HepG2 (cell line): ENCODE measurements at regions not wholly inside any gene's neighbourhood (a gene's known extent, or its start where the extent isn't known, plus 50 kb on each side); places are given as distances from the start of the nearest gene placed in this dataset.

ENCODE experiments used
- ATAC-seq: fragments of 200-7000 bp; cut with Tn5 transposase; 3 replicates; pipeline ENCODE4 v1.9.1; 2020; ENCODE audit warnings: mild to moderate bottlenecking, moderate library complexity
- BruUV-seq: library from RNA; stranded (reverse); fragments of 400-500 nt; replicated peaks from 2 replicates; lab custom pipeline; 2021; lab: Mats Ljungman, UMichigan
- CTCF ChIA-PET: fragments of 300-600 bp; formaldehyde crosslinking; extraction: SDS; loops from one replicate; lab custom pipeline; 2021; ENCODE audit warnings: low total read pairs, inconsistent platforms, low intra/inter-chr PET ratio; lab: Yijun Ruan, JAX
- POLR2A ChIA-PET: fragments of 350-600 bp; sonication (Branson Sonifier 250); formaldehyde crosslinking; loops from one replicate; lab custom pipeline; 2020; ENCODE audit warnings: antibody characterized with exemption, inconsistent platforms; lab: Yijun Ruan, JAX
- DNase-seq: peaks from one replicate; pipeline ENCODE4 v3.0.0-alpha.2; 2015; ENCODE audit warnings: low spot score
- FAIRE-seq: peaks from 3 replicates; lab custom pipeline; 2011; peaks lifted over from hg19 to GRCh38; lab: Jason Lieb, UNC
- H2AFZ ChIP-seq: one replicate; pipeline ENCODE4 v1.6.1; 2011; ENCODE audit warnings: low read length, inconsistent platforms
- H3K27ac ChIP-seq: fragments of 300-600 bp; 3 replicates; pipeline ENCODE4 v1.8.0; 2011; ENCODE audit warnings: mixed run types, mild to moderate bottlenecking, mixed read lengths, low read length, inconsistent platforms; ENCODE audit not compliant: insufficient read depth; ENCODE audit errors: extremely low read length
- H3K27me3 ChIP-seq, 2 experiments: fragments of 200-600 bp in 1 of 2; 2 replicates in 1 of 2; 3 replicates in 1 of 2; pipeline versions ENCODE4 v1.6.0 to v1.8.0; 2011; ENCODE audit warnings: low read length in 2 of 2, mild to moderate bottlenecking in 2 of 2, moderate library complexity in 2 of 2, inconsistent platforms in 1 of 2; ENCODE audit not compliant: insufficient read depth in 2 of 2, control insufficient read depth in 1 of 2
- H3K36me3 ChIP-seq, 2 experiments: fragments of 200-600 bp in 1 of 2; replicated peaks in 1 of 2; 2 replicates in 1 of 2; 3 replicates in 1 of 2; pipeline versions ENCODE4 v1.5.1 to v1.8.0; 2011; ENCODE audit warnings: low read length in 2 of 2, inconsistent platforms in 1 of 2; ENCODE audit not compliant: insufficient read depth in 2 of 2, control insufficient read depth in 1 of 2
- H3K4me1 ChIP-seq: 2 replicates; pipeline ENCODE4 v1.5.1; 2012; ENCODE audit warnings: low read length, inconsistent platforms; ENCODE audit not compliant: insufficient read depth
- H3K4me2 ChIP-seq: 2 replicates; pipeline ENCODE4 v1.6.0; 2011; ENCODE audit warnings: low read depth, low read length, inconsistent platforms
- H3K4me3 ChIP-seq, 3 experiments: fragments of 200-600 bp in 1 of 3; sonication (generic), shearing (Covaris generic) in 1 of 3; replicated peaks in 1 of 3; 2 replicates each; pipeline ENCODE4 v1.5.1; 2011 to 2016; ENCODE audit warnings: low read length in 3 of 3, inconsistent platforms in 2 of 3, low read depth in 2 of 3, mild to moderate bottlenecking in 2 of 3, control low read depth in 1 of 3, mixed read lengths in 1 of 3; ENCODE audit not compliant: insufficient read depth in 1 of 3
- H3K79me2 ChIP-seq: one replicate; pipeline ENCODE4 v1.6.1; 2011; ENCODE audit warnings: low read length, inconsistent platforms; ENCODE audit not compliant: insufficient read depth
- H3K9ac ChIP-seq: 2 replicates; pipeline ENCODE4 v1.6.0; 2011; ENCODE audit warnings: mild to moderate bottlenecking, low read depth, low read length, inconsistent platforms; ENCODE audit not compliant: insufficient read depth
- H3K9me3 ChIP-seq: 2 replicates; pipeline ENCODE4 v1.5.1; 2012; ENCODE audit warnings: mild to moderate bottlenecking, low read length
- H4K20me1 ChIP-seq: 2 replicates; pipeline ENCODE4 v1.6.0; 2011; ENCODE audit warnings: inconsistent platforms, mild to moderate bottlenecking, low read length, moderate library complexity; ENCODE audit not compliant: insufficient read depth
- CHCHD3 ChIP-seq: sonication (generic); formaldehyde crosslinking; IDR thresholded peaks from 2 replicates; pipeline ENCODE4 v1.8.0; 2022; ENCODE audit warnings: mild to moderate bottlenecking, missing genetic modification reagents, moderate library complexity
- FOXC1 ChIP-seq: sonication (generic); formaldehyde crosslinking; IDR thresholded peaks from 2 replicates; pipeline ENCODE4 v1.8.0; 2022; ENCODE audit warnings: mild to moderate bottlenecking, missing genetic modification reagents, borderline replicate concordance
- GATAD1 ChIP-seq: IDR thresholded peaks from 2 replicates; pipeline ENCODE4 v1.6.1; 2016; ENCODE audit warnings: missing genetic modification reagents, missing compliant biosample characterization
- HNF4G ChIP-seq, 2 experiments: sonication (generic) in 1 of 2; formaldehyde crosslinking in 1 of 2; IDR thresholded peaks; 2 replicates each; pipeline versions ENCODE4 v1.4.0 to v1.6.1; 2011 to 2020; ENCODE audit warnings: borderline replicate concordance in 2 of 2, low read depth in 2 of 2, mild to moderate bottlenecking in 2 of 2, low read length in 1 of 2, missing genetic modification reagents in 1 of 2, moderate library complexity in 1 of 2
- NFE2L1 ChIP-seq: sonication (generic); formaldehyde crosslinking; IDR thresholded peaks from 2 replicates; pipeline ENCODE4 v1.4.0; 2020; ENCODE audit warnings: missing genetic modification reagents, mild to moderate bottlenecking, borderline replicate concordance
- SPEN ChIP-seq: sonication (generic); formaldehyde crosslinking; IDR thresholded peaks from 2 replicates; pipeline ENCODE4 v1.5.1; 2020; ENCODE audit warnings: low read depth, mild to moderate bottlenecking, missing genetic modification reagents
- XBP1 ChIP-seq: sonication (generic); formaldehyde crosslinking; IDR thresholded peaks from 2 replicates; pipeline ENCODE4 v1.5.0; 2020; ENCODE audit warnings: missing genetic modification reagents
- YEATS4 ChIP-seq: sonication (generic); formaldehyde crosslinking; IDR thresholded peaks from 2 replicates; pipeline ENCODE4 v1.4.0; 2020; ENCODE audit warnings: missing genetic modification reagents, borderline replicate concordance
- ZBTB7B ChIP-seq: sonication (generic); formaldehyde crosslinking; IDR thresholded peaks from 2 replicates; pipeline ENCODE4 v1.4.0; 2020; ENCODE audit warnings: missing genetic modification reagents
- ZFP82 ChIP-seq: sonication (generic); formaldehyde crosslinking; IDR thresholded peaks from 2 replicates; pipeline ENCODE4 v1.5.1; 2020; ENCODE audit warnings: mild to moderate bottlenecking, missing genetic modification reagents, borderline replicate concordance
- ZNF552 ChIP-seq: sonication (generic); formaldehyde crosslinking; IDR thresholded peaks from 2 replicates; pipeline ENCODE4 v1.9.0; 2022; ENCODE audit warnings: missing genetic modification reagents, mild to moderate bottlenecking, borderline replicate concordance
- ZNF598 ChIP-seq: sonication (generic); formaldehyde crosslinking; IDR thresholded peaks from 2 replicates; pipeline ENCODE4 v1.5.1; 2020; ENCODE audit warnings: mild to moderate bottlenecking, missing genetic modification reagents, borderline replicate concordance
- WGBS: methylation state at CpG from one replicate; pipeline ENCODE4 v1.1.6; 2017; ENCODE audit warnings: low lambda C conversion rate; 5-methylcytosine and 5-hydroxymethylcytosine counted together
- in situ Hi-C: cut with HindIII; loops from 2 replicates; pipeline ENCODE4 v1.10.0; 2017; ENCODE audit warnings: low pct_unique_long_range_greater_than_20kb; ENCODE audit not compliant: extremely low pct_ligation_motif_present
- intact Hi-C: fragments of 100-400 bp; cut with micrococcal nuclease; formaldehyde crosslinking; loops from one replicate; pipeline ENCODE4 v1.10.0; 2022; ENCODE audit not compliant: unreplicated experiment
- TF ChIP-seq, protein P1 (sequence below): sonication (generic); formaldehyde crosslinking; IDR thresholded peaks from 2 replicates; pipeline ENCODE4 v1.8.0; 2022; ENCODE audit warnings: missing genetic modification reagents, mild to moderate bottlenecking, moderate library complexity, borderline replicate concordance
- TF ChIP-seq, protein P2 (sequence below): sonication (generic); formaldehyde crosslinking; IDR thresholded peaks from 2 replicates; pipeline ENCODE4 v1.5.0; 2020; ENCODE audit warnings: mild to moderate bottlenecking, missing genetic modification reagents, borderline replicate concordance
- TF ChIP-seq, protein P3 (sequence below): sonication (generic); formaldehyde crosslinking; IDR thresholded peaks from 2 replicates; pipeline ENCODE4 v1.4.0; 2020; ENCODE audit warnings: mild to moderate bottlenecking, missing genetic modification reagents
- TF ChIP-seq, protein P4 (sequence below): sonication (generic); formaldehyde crosslinking; IDR thresholded peaks from 2 replicates; pipeline ENCODE4 v1.8.1; 2023; ENCODE audit warnings: mild to moderate bottlenecking, missing genetic modification reagents
- TF ChIP-seq, protein P5 (sequence below): sonication (generic); formaldehyde crosslinking; IDR thresholded peaks from 2 replicates; pipeline ENCODE4 v1.5.0; 2020; ENCODE audit warnings: missing genetic modification reagents

DNA sequence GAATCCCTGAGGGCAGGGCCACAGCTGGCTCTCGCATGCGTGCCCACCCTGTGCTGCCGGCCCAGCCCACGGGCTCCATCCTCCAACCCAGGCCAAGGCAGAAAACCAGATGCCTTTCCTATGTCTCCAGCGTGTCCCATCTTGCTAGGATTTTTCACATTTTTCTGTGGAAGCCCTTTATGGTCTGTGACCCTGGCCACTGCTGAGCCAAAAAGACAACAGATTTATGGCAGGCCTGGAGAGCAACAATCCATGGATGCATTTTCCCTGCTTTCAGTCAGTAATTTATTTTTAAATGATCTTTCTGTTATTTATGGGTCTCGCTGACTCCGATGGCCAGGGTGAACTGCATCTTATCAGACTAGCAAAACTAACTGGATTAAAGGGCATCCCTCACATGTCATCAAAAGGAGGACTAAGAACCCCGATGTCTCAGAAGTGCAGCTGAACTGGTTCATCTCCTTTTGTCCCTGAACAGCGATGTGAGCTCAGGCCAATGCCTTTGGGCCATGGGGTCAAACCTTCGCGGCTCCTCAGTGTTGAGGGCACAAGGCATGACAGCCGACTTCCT, 346.0 kb downstream of the CYRIA start:
- WGBS = 78% methylated on average over 12 of the region's 12 CpGs
- in situ Hi-C loops = no loop called here
- no peak overlapping the region for H2AFZ ChIP-seq
- no peak overlapping the region for H3K4me2 ChIP-seq
- no peaks in the 10 kb centered on the region for H3K36me3 ChIP-seq
- no peaks in the 10 kb centered on the region for H4K20me1 ChIP-seq
- H3K27ac ChIP-seq = no peak overlapping the region
- H3K9ac ChIP-seq = no peak overlapping the region
- no peaks in the 10 kb centered on the region for H3K4me1 ChIP-seq
- FAIRE-seq = no peak
- ChIA-PET CTCF (no interaction called here), POLR2A (no interaction called here)
- no peaks in the 10 kb centered on the region for H3K9me3 ChIP-seq
- DNase-seq = no peak
- no peaks in the 10 kb centered on the region for H3K27me3 ChIP-seq
- no peaks in the 10 kb centered on the region for H3K79me2 ChIP-seq
- H3K4me3 ChIP-seq = no peak overlapping the region
- intact Hi-C loops = no loop called here
- no TSS peak for BruUV-seq
- no peak for ATAC-seq
- TF ChIP-seq, protein P1, sequence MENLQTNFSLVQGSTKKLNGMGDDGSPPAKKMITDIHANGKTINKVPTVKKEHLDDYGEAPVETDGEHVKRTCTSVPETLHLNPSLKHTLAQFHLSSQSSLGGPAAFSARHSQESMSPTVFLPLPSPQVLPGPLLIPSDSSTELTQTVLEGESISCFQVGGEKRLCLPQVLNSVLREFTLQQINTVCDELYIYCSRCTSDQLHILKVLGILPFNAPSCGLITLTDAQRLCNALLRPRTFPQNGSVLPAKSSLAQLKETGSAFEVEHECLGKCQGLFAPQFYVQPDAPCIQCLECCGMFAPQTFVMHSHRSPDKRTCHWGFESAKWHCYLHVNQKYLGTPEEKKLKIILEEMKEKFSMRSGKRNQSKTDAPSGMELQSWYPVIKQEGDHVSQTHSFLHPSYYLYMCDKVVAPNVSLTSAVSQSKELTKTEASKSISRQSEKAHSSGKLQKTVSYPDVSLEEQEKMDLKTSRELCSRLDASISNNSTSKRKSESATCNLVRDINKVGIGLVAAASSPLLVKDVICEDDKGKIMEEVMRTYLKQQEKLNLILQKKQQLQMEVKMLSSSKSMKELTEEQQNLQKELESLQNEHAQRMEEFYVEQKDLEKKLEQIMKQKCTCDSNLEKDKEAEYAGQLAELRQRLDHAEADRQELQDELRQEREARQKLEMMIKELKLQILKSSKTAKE (CRISPR knock-in tag) = no peak
- no peak for TF ChIP-seq NFE2L1 (CRISPR knock-in tag)
- TF ChIP-seq YEATS4 (CRISPR knock-in tag) = no peak
- TF ChIP-seq SPEN = no peak
- no peak for TF ChIP-seq ZFP82
- no peak for TF ChIP-seq ZNF552 (CRISPR knock-in tag)
- TF ChIP-seq, protein P2, sequence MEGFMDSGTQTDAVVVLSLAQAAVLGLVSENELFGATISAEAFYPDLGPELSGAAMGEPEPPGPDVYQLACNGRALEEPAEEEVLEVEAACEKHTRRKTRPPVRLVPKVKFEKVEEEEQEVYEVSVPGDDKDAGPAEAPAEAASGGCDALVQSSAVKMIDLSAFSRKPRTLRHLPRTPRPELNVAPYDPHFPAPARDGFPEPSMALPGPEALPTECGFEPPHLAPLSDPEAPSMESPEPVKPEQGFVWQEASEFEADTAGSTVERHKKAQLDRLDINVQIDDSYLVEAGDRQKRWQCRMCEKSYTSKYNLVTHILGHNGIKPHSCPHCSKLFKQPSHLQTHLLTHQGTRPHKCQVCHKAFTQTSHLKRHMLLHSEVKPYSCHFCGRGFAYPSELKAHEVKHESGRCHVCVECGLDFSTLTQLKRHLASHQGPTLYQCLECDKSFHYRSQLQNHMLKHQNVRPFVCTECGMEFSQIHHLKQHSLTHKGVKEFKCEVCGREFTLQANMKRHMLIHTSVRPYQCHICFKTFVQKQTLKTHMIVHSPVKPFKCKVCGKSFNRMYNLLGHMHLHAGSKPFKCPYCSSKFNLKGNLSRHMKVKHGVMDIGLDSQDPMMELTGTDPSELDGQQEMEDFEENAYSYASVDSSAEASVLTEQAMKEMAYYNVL (CRISPR knock-in tag) = no peak
- no peak for TF ChIP-seq XBP1 (CRISPR knock-in tag)
- TF ChIP-seq, protein P3, sequence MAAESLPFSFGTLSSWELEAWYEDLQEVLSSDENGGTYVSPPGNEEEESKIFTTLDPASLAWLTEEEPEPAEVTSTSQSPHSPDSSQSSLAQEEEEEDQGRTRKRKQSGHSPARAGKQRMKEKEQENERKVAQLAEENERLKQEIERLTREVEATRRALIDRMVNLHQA (CRISPR knock-in tag) = no peak
- TF ChIP-seq, protein P4, sequence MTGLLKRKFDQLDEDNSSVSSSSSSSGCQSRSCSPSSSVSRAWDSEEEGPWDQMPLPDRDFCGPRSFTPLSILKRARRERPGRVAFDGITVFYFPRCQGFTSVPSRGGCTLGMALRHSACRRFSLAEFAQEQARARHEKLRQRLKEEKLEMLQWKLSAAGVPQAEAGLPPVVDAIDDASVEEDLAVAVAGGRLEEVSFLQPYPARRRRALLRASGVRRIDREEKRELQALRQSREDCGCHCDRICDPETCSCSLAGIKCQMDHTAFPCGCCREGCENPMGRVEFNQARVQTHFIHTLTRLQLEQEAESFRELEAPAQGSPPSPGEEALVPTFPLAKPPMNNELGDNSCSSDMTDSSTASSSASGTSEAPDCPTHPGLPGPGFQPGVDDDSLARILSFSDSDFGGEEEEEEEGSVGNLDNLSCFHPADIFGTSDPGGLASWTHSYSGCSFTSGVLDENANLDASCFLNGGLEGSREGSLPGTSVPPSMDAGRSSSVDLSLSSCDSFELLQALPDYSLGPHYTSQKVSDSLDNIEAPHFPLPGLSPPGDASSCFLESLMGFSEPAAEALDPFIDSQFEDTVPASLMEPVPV (CRISPR knock-in tag) = no peak
- TF ChIP-seq ZNF598 (CRISPR knock-in tag) = no peak
- TF ChIP-seq HNF4G (IDR thresholded peaks at IDR 0.05; ENCODE audit: borderline replicate concordance, low read depth, low read length) = no peak
- no peak for TF ChIP-seq HNF4G (CRISPR knock-in tag; IDR thresholded peaks at IDR 0.05; ENCODE audit: borderline replicate concordance, low read depth)
- no peak for TF ChIP-seq ZBTB7B (CRISPR knock-in tag)
- no peak for TF ChIP-seq CHCHD3 (CRISPR knock-in tag)
- TF ChIP-seq GATAD1 = no peak
- TF ChIP-seq, protein P5, sequence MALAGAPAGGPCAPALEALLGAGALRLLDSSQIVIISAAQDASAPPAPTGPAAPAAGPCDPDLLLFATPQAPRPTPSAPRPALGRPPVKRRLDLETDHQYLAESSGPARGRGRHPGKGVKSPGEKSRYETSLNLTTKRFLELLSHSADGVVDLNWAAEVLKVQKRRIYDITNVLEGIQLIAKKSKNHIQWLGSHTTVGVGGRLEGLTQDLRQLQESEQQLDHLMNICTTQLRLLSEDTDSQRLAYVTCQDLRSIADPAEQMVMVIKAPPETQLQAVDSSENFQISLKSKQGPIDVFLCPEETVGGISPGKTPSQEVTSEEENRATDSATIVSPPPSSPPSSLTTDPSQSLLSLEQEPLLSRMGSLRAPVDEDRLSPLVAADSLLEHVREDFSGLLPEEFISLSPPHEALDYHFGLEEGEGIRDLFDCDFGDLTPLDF (CRISPR knock-in tag) = no peak
- TF ChIP-seq FOXC1 (CRISPR knock-in tag) = no peak
